ENCODE measurements at regions not wholly inside any gene's neighbourhood (a gene's known extent, or its start where the extent isn't known, plus 50 kb on each side); places are given as distances from the start of the nearest gene placed in this dataset.
A peak's percentile ranks its signal among the peaks of the same experiment; 100 is the strongest.

DNA sequence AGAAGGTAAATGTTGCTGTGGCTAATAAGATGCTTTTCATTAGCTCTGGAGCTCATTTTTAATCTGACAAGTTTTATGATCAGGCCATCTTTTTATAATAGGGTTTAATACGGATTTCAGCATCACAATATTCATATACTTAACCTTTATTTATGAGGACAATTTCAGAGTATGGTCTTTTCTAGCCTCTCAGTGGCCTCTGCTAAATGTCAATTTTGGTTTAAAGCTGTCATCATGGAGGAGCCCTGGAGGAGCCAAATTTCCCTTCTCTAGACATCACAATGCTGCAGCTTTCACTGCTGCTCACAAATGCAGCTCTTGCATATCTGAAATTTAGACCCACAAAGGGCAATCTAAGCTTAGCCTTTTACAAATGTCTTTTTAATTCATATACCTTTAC, 510.4 kb downstream of the PCDH7 start:
- Histone ChIP-seq H3K9me3 (ENCODE audit: low read depth) (no peaks in the 10 kb centered on the region), H3K27me3 (no peaks in the 10 kb centered on the region), H3K4me3 (no peak overlapping the region), H3K27ac (no peak overlapping the region), H3K36me3 (no peaks in the 10 kb centered on the region), H3K4me1 (ENCODE audit: low read depth) (no peaks in the 10 kb centered on the region)
- TF ChIP-seq, protein P1, sequence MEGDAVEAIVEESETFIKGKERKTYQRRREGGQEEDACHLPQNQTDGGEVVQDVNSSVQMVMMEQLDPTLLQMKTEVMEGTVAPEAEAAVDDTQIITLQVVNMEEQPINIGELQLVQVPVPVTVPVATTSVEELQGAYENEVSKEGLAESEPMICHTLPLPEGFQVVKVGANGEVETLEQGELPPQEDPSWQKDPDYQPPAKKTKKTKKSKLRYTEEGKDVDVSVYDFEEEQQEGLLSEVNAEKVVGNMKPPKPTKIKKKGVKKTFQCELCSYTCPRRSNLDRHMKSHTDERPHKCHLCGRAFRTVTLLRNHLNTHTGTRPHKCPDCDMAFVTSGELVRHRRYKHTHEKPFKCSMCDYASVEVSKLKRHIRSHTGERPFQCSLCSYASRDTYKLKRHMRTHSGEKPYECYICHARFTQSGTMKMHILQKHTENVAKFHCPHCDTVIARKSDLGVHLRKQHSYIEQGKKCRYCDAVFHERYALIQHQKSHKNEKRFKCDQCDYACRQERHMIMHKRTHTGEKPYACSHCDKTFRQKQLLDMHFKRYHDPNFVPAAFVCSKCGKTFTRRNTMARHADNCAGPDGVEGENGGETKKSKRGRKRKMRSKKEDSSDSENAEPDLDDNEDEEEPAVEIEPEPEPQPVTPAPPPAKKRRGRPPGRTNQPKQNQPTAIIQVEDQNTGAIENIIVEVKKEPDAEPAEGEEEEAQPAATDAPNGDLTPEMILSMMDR (IDR thresholded peaks at IDR 0.05; ENCODE audit: low read depth, low read length), result no peak
- DNase-seq (ENCODE audit: low read depth in 1 of 2, low spot score in 1 of 2), result peak in 1 of 2 donors; percentile 3

DNA sequence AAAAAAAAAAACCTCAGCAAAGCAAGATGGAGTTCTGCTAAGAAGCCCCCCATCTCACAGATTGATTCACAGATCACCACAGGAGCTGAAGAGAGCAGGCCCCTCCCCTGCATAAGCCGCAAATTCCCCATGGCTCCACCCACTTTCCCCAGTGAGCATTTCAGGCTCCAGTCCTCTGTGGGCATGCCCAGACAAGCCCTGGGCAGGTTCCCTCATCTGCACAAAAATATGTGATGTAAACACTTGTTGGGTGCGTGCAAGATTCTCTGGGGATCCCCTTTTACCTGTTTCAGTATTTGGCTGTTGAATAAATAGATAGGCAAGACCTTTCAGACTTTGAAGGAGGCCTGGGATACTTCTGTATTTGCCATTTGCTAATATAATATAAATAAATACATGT, 514.3 kb downstream of the PCDH7 start:
- DNase-seq (ENCODE audit: low read depth in 1 of 2, low spot score in 1 of 2), result no peak
- no peak overlapping the region for H3K27ac ChIP-seq
- H3K9me3 ChIP-seq (ENCODE audit: low read depth), result no peaks in the 10 kb centered on the region
- H3K36me3 ChIP-seq, result no peaks in the 10 kb centered on the region
- H3K27me3 ChIP-seq, result no peaks in the 10 kb centered on the region
- TF ChIP-seq, protein P1 (IDR thresholded peaks at IDR 0.05; ENCODE audit: low read depth, low read length), result no peak
- H3K4me1 ChIP-seq (ENCODE audit: low read depth), result no peaks in the 10 kb centered on the region
- no peak overlapping the region for H3K4me3 ChIP-seq

DNA sequence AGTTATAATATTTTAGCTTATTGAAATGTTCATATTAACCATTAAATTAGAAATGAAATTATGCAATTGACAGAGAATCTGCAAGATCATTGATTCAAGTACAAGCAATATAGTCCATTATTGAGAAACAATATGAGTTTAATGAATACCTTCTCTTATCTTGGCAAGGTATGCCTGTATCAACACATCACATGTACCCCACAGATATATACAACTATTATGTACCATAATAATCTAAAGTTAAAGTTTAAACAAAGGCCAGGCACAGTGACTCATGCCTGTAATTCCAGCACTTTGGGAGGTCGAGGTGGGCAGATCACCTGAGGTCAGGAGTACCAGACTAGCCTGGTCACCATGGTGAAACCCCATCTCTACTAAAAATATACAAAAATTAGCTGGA, 514.7 kb downstream of the PCDH7 start:
- Histone ChIP-seq H3K4me1 (ENCODE audit: low read depth) (no peaks in the 10 kb centered on the region), H3K9me3 (ENCODE audit: low read depth) (no peaks in the 10 kb centered on the region), H3K36me3 (no peaks in the 10 kb centered on the region), H3K4me3 (no peak overlapping the region), H3K27me3 (no peaks in the 10 kb centered on the region), H3K27ac (no peak overlapping the region)
- no peak for DNase-seq (ENCODE audit: low read depth in 1 of 2, low spot score in 1 of 2)
- TF ChIP-seq, protein P1 (IDR thresholded peaks at IDR 0.05; ENCODE audit: low read depth, low read length), result no peak

DNA sequence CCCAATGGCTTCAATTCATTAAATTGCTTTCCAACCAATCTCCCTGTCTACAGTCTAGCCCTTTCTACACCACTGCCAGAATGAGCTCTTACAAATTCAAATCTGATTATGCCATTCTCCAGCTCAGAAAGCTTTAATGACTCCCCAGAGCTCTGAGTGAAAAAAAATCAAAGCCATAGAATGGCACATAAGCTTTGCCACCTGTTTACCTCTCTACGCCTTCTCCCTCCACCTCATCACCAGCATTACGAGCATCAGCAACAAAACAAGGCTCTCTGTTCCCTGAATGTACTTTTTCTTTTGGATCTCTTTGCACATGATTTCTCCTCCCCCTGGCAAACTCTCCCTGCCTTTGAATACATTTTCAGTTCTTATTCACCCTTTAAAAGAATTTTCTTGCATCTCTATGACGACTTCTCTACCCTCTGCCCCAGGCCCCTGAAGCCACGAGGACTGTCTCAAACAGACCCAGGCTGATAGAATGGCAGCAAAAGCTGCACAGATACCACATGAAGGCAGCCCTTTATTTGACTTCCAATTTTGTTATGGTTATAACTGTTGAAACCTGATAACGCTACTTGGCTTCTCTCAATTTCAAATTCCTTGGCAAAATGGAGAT, 516.0 kb downstream of the PCDH7 start:
- no peak overlapping the region for H3K27ac ChIP-seq
- no peaks in the 10 kb centered on the region for H3K27me3 ChIP-seq
- TF ChIP-seq, protein P1 (IDR thresholded peaks at IDR 0.05; ENCODE audit: low read depth, low read length), result no peak
- DNase-seq (ENCODE audit: low read depth in 1 of 2, low spot score in 1 of 2), result no peak
- no peaks in the 10 kb centered on the region for H3K36me3 ChIP-seq
- no peaks in the 10 kb centered on the region for H3K4me1 ChIP-seq (ENCODE audit: low read depth)
- H3K4me3 ChIP-seq, result no peak overlapping the region
- no peaks in the 10 kb centered on the region for H3K9me3 ChIP-seq (ENCODE audit: low read depth)

DNA sequence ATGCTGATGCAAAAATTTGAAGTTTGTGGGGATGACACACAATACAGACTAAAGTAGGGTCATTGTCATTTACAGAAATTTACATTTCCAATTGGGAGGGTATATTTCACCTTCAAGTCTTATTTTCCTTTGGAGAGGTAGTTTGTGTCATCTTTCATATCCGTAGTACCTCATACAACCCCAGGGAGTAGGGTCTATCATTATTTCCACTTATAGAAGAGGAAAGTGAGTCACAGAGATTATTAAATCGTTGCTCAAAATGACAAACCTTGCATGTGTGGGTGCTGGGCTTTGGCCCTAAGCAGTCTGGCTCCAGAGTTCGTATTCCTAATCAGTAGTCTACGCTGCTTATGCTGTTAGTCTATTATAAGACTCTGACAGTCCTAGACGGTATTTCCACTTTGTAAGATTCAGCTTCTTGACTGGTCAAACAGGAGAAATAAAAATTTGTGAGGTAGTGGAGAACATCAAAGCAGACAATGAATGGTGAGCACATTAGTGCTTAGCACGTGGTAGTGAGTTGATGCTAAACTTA, 516.5 kb downstream of the PCDH7 start:
- no peak overlapping the region for H3K4me3 ChIP-seq
- no peak for DNase-seq (ENCODE audit: low read depth in 1 of 2, low spot score in 1 of 2)
- H3K4me1 ChIP-seq (ENCODE audit: low read depth), result no peaks in the 10 kb centered on the region
- TF ChIP-seq, protein P1 (IDR thresholded peaks at IDR 0.05; ENCODE audit: low read depth, low read length), result no peak
- H3K27ac ChIP-seq, result no peak overlapping the region
- no peaks in the 10 kb centered on the region for H3K36me3 ChIP-seq
- no peaks in the 10 kb centered on the region for H3K9me3 ChIP-seq (ENCODE audit: low read depth)
- H3K27me3 ChIP-seq, result no peaks in the 10 kb centered on the region
